WTC11 (cell line): ENCODE measurements at regions not wholly inside any gene's neighbourhood (a gene's known extent, or its start where the extent isn't known, plus 50 kb on each side); places are given as distances from the start of the nearest gene placed in this dataset.

ENCODE experiments used
- ATAC-seq: fragments of 200-7000 bp; cut with Tn5 transposase; 2 replicates; pipeline ENCODE4 v1.10.0; 2021; ENCODE audit warnings: mild to moderate bottlenecking, moderate library complexity
- CTCF ChIA-PET: fragments of 300-600 bp; sonication (Branson Sonifier 250); formaldehyde crosslinking; loops from one replicate; lab custom pipeline; 2021; ENCODE audit warnings: antibody characterized with exemption; lab: Charles Lee
- POLR2A ChIA-PET: fragments of 350-600 bp; sonication (Branson Sonifier 250); formaldehyde crosslinking; loops from one replicate; lab custom pipeline; 2021; ENCODE audit warnings: antibody characterized with exemption; lab: Charles Lee
- DNase-seq: peaks from one replicate; pipeline ENCODE4 v3.0.0; 2021; ENCODE audit warnings: low spot score
- H3K27ac Mint-ChIP-seq: 2 replicates; pipeline ENCODE4 v1.8.0; 2021; ENCODE audit warnings: mixed read lengths
- H3K27me3 Mint-ChIP-seq: 2 replicates; pipeline ENCODE4 v1.8.0; 2021; ENCODE audit warnings: low read depth, mild to moderate bottlenecking, moderate library complexity, mixed read lengths
- H3K36me3 Mint-ChIP-seq: 2 replicates; pipeline ENCODE4 v1.8.0; 2021; ENCODE audit warnings: mixed read lengths
- H3K4me1 Mint-ChIP-seq: 2 replicates; pipeline ENCODE4 v1.8.0; 2022; ENCODE audit warnings: mixed read lengths
- H3K4me3 Mint-ChIP-seq: 2 replicates; pipeline ENCODE4 v1.8.0; 2021; ENCODE audit warnings: mild to moderate bottlenecking, moderate library complexity, mixed read lengths
- H3K9me3 Mint-ChIP-seq: 2 replicates; pipeline ENCODE4 v1.8.0; 2021; ENCODE audit warnings: mixed read lengths
- ELF4 ChIP-seq: sonication (generic); formaldehyde crosslinking; IDR thresholded peaks from 2 replicates; pipeline ENCODE4 v1.8.1; 2022; ENCODE audit warnings: low read depth, mild to moderate bottlenecking, moderate library complexity, missing genetic modification reagents
- GRHL2 ChIP-seq: fragments of 250-450 bp; sonication (Bioruptor Pico); IDR thresholded peaks from 2 replicates; pipeline ENCODE4 v1.8.0; 2022; ENCODE audit warnings: mild to moderate bottlenecking, moderate library complexity; ENCODE audit not compliant: insufficient replicate concordance, severe bottlenecking
- HMGA2 ChIP-seq: fragments of 250-450 bp; sonication (Bioruptor Pico); IDR thresholded peaks from 2 replicates; pipeline ENCODE4 v1.4.0; 2021; ENCODE audit warnings: mild to moderate bottlenecking, moderate library complexity
- NR3C1 ChIP-seq: sonication (generic); formaldehyde crosslinking; conservative IDR thresholded peaks from 2 replicates; pipeline ENCODE4 v1.8.1; 2023; ENCODE audit warnings: low read depth, mild to moderate bottlenecking, missing genetic modification reagents
- OVOL2 ChIP-seq: fragments of 250-450 bp; sonication (Bioruptor Pico); IDR thresholded peaks from 2 replicates; pipeline ENCODE4 v1.9.0; 2021; ENCODE audit warnings: mild to moderate bottlenecking, borderline replicate concordance
- RELA ChIP-seq: sonication (generic); formaldehyde crosslinking; IDR thresholded peaks from 2 replicates; pipeline ENCODE4 v1.8.1; 2022; ENCODE audit warnings: missing genetic modification reagents, mild to moderate bottlenecking, borderline replicate concordance
- ZBTB21 ChIP-seq: sonication (generic); formaldehyde crosslinking; IDR thresholded peaks from 2 replicates; pipeline ENCODE4 v1.8.1; 2023; ENCODE audit warnings: mild to moderate bottlenecking, missing genetic modification reagents, borderline replicate concordance
- ZNF121 ChIP-seq: sonication (generic); formaldehyde crosslinking; IDR thresholded peaks from 2 replicates; pipeline ENCODE4 v1.8.0; 2023; ENCODE audit warnings: missing genetic modification reagents
- ZNF232 ChIP-seq: sonication (generic); formaldehyde crosslinking; IDR thresholded peaks from 2 replicates; pipeline ENCODE4 v1.8.0; 2022; ENCODE audit warnings: mild to moderate bottlenecking, missing genetic modification reagents
- ZNF263 ChIP-seq: sonication (generic); formaldehyde crosslinking; IDR thresholded peaks from 2 replicates; pipeline ENCODE4 v1.8.1; 2022; ENCODE audit warnings: low read depth, mild to moderate bottlenecking, moderate library complexity, missing genetic modification reagents
- ZNF416 ChIP-seq: fragments of 250-450 bp; sonication (Bioruptor Pico); IDR thresholded peaks from 2 replicates; pipeline ENCODE4 v1.9.0; 2021; ENCODE audit warnings: mild to moderate bottlenecking, inconsistent platforms
- TF ChIP-seq, protein P1 (sequence below): sonication (generic); formaldehyde crosslinking; IDR thresholded peaks from 2 replicates; pipeline ENCODE4 v1.8.1; 2023; ENCODE audit warnings: mild to moderate bottlenecking, missing genetic modification reagents
- TF ChIP-seq, protein P2 (sequence below): sonication (generic); formaldehyde crosslinking; IDR thresholded peaks from 2 replicates; pipeline ENCODE4 v1.8.1; 2023; ENCODE audit warnings: mild to moderate bottlenecking, missing genetic modification reagents, moderate library complexity
- TF ChIP-seq, protein P3 (sequence below): fragments of 250-450 bp; sonication (Bioruptor Pico); IDR thresholded peaks from 2 replicates; pipeline ENCODE4 v1.8.0; 2021; ENCODE audit warnings: mild to moderate bottlenecking
- TF ChIP-seq, protein P4 (sequence below): sonication (generic); formaldehyde crosslinking; IDR thresholded peaks from 2 replicates; pipeline ENCODE4 v1.8.0; 2023; ENCODE audit warnings: missing genetic modification reagents
- TF ChIP-seq, protein P5 (sequence below): fragments of 250-450 bp; sonication (Bioruptor Pico); conservative IDR thresholded peaks from 2 replicates; pipeline ENCODE4 v1.9.0; 2021; ENCODE audit warnings: mild to moderate bottlenecking
- TF ChIP-seq, protein P6 (sequence below): sonication (generic); formaldehyde crosslinking; IDR thresholded peaks from 2 replicates; pipeline ENCODE4 v1.8.1; 2022; ENCODE audit warnings: mild to moderate bottlenecking, missing genetic modification reagents, moderate library complexity, borderline replicate concordance
- TF ChIP-seq, protein P7 (sequence below): sonication (generic); formaldehyde crosslinking; IDR thresholded peaks from 2 replicates; pipeline ENCODE4 v1.8.1; 2022; ENCODE audit warnings: missing genetic modification reagents, borderline replicate concordance
- TF ChIP-seq, protein P8 (sequence below): fragments of 200-600 bp; IDR thresholded peaks from 2 replicates; pipeline ENCODE4 v1.8.0; 2022; ENCODE audit warnings: antibody characterized with exemption

DNA sequence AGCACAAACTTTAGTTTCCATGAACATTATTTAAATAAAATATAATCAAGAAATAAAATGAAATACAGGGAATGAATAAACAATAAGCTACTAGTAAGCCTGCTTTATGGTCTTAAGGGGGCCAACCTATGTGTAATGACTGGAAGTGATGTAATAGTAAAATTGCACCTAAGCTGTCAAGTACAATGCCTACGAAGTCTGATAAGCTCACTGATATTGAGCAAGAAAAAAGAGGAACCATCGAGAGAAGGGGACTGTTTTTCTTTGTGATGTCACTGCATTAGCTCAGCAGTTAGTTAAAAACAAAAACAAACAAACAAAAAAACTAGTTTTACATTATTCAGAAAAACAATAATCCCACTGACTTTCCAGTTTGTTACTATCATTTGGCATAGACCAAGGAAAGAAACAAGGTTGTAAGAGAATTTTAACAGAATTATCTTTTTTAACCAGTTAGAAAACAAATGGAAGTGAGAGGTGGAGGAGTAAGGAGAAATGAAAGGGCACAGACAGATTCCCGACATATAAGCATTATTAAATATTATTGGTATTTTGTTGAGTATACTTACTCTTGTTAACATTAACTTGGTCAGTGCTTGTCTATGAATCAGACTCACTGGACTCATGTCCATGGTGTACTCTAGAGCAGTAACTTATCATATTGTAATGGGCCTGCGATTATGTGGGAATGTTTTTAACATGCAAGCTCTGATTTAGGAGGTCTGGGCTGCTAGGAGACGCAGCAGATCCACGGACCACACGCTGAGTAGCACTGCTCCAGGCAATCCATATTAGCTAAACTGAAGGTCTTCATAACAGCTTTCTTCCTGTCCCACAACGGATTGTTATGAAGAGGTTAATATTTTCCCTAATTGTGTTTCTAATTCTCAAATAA is 99.6 kb upstream of the HMGCLL1 start:
- ChIA-PET POLR2A (no interaction called here), CTCF (no interaction called here)
- TF ChIP-seq RELA (CRISPR knock-in tag) (no peak), ZNF416 (CRISPR knock-in tag) (no peak), NR3C1 (CRISPR knock-in tag) (no peak), OVOL2 (CRISPR knock-in tag) (no peak), HMGA2 (CRISPR knock-in tag) (no peak), ZNF232 (CRISPR knock-in tag) (no peak), ELF4 (CRISPR knock-in tag) (no peak), ZNF121 (CRISPR knock-in tag) (no peak), GRHL2 (no peak), ZNF263 (CRISPR knock-in tag) (no peak), ZBTB21 (CRISPR knock-in tag) (no peak)
- TF ChIP-seq, protein P1, sequence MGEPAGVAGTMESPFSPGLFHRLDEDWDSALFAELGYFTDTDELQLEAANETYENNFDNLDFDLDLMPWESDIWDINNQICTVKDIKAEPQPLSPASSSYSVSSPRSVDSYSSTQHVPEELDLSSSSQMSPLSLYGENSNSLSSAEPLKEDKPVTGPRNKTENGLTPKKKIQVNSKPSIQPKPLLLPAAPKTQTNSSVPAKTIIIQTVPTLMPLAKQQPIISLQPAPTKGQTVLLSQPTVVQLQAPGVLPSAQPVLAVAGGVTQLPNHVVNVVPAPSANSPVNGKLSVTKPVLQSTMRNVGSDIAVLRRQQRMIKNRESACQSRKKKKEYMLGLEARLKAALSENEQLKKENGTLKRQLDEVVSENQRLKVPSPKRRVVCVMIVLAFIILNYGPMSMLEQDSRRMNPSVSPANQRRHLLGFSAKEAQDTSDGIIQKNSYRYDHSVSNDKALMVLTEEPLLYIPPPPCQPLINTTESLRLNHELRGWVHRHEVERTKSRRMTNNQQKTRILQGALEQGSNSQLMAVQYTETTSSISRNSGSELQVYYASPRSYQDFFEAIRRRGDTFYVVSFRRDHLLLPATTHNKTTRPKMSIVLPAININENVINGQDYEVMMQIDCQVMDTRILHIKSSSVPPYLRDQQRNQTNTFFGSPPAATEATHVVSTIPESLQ (CRISPR knock-in tag) = no peak
- TF ChIP-seq, protein P2, sequence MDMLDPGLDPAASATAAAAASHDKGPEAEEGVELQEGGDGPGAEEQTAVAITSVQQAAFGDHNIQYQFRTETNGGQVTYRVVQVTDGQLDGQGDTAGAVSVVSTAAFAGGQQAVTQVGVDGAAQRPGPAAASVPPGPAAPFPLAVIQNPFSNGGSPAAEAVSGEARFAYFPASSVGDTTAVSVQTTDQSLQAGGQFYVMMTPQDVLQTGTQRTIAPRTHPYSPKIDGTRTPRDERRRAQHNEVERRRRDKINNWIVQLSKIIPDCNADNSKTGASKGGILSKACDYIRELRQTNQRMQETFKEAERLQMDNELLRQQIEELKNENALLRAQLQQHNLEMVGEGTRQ = no peak
- TF ChIP-seq, protein P3, sequence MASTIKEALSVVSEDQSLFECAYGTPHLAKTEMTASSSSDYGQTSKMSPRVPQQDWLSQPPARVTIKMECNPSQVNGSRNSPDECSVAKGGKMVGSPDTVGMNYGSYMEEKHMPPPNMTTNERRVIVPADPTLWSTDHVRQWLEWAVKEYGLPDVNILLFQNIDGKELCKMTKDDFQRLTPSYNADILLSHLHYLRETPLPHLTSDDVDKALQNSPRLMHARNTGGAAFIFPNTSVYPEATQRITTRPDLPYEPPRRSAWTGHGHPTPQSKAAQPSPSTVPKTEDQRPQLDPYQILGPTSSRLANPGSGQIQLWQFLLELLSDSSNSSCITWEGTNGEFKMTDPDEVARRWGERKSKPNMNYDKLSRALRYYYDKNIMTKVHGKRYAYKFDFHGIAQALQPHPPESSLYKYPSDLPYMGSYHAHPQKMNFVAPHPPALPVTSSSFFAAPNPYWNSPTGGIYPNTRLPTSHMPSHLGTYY (CRISPR knock-in tag) = no peak
- TF ChIP-seq, protein P4, sequence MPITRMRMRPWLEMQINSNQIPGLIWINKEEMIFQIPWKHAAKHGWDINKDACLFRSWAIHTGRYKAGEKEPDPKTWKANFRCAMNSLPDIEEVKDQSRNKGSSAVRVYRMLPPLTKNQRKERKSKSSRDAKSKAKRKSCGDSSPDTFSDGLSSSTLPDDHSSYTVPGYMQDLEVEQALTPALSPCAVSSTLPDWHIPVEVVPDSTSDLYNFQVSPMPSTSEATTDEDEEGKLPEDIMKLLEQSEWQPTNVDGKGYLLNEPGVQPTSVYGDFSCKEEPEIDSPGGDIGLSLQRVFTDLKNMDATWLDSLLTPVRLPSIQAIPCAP = no peak
- TF ChIP-seq, protein P5, sequence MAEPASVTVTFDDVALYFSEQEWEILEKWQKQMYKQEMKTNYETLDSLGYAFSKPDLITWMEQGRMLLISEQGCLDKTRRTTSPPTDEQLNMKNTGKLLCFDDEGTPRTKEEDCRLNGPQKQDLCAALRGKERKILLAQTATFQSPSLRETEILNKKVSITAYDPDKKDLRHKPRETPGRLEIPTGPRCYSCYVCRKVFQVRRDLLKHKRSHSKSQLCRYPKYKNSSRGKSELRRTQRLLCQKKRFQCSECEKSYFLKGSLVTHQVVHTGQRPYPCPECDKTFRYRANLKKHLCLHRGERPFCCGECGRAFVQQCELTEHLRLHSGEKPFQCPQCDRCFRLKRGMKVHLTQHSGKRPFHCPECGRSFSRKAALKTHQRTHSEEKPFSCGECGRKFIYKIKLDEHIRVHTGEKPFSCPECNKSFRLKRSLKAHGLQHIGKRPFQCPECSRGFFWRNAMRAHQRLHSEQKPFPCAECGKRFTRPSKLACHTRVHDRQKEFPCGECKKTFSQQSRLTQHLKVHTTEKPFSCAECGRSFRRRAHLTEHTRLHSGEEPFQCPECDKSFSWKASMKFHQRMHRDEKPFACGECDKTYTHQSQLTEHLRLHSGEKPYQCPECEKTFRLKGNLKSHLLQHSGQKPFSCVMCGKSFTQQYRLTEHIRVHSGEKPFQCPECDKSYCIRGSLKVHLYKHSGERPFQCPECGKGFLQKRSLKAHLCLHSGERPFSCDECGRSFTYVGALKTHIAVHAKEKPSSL (CRISPR knock-in tag) = no peak
- TF ChIP-seq, protein P6, sequence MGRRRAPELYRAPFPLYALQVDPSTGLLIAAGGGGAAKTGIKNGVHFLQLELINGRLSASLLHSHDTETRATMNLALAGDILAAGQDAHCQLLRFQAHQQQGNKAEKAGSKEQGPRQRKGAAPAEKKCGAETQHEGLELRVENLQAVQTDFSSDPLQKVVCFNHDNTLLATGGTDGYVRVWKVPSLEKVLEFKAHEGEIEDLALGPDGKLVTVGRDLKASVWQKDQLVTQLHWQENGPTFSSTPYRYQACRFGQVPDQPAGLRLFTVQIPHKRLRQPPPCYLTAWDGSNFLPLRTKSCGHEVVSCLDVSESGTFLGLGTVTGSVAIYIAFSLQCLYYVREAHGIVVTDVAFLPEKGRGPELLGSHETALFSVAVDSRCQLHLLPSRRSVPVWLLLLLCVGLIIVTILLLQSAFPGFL (CRISPR knock-in tag) = no peak
- TF ChIP-seq, protein P7, sequence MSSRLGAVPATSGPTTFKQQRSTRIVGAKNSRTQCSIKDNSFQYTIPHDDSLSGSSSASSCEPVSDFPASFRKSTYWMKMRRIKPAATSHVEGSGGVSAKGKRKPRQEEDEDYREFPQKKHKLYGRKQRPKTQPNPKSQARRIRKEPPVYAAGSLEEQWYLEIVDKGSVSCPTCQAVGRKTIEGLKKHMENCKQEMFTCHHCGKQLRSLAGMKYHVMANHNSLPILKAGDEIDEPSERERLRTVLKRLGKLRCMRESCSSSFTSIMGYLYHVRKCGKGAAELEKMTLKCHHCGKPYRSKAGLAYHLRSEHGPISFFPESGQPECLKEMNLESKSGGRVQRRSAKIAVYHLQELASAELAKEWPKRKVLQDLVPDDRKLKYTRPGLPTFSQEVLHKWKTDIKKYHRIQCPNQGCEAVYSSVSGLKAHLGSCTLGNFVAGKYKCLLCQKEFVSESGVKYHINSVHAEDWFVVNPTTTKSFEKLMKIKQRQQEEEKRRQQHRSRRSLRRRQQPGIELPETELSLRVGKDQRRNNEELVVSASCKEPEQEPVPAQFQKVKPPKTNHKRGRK (CRISPR knock-in tag) = no peak
- TF ChIP-seq, protein P8, sequence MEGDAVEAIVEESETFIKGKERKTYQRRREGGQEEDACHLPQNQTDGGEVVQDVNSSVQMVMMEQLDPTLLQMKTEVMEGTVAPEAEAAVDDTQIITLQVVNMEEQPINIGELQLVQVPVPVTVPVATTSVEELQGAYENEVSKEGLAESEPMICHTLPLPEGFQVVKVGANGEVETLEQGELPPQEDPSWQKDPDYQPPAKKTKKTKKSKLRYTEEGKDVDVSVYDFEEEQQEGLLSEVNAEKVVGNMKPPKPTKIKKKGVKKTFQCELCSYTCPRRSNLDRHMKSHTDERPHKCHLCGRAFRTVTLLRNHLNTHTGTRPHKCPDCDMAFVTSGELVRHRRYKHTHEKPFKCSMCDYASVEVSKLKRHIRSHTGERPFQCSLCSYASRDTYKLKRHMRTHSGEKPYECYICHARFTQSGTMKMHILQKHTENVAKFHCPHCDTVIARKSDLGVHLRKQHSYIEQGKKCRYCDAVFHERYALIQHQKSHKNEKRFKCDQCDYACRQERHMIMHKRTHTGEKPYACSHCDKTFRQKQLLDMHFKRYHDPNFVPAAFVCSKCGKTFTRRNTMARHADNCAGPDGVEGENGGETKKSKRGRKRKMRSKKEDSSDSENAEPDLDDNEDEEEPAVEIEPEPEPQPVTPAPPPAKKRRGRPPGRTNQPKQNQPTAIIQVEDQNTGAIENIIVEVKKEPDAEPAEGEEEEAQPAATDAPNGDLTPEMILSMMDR = no peak
- peaks cover 16% of the 10 kb centered on the region for H3K4me1 Mint-ChIP-seq
- peaks cover 13% of the 10 kb centered on the region; the same call in 1 of the 2 replicates for H3K36me3 Mint-ChIP-seq
- H3K9me3 Mint-ChIP-seq = peaks cover 5% of the 10 kb centered on the region; the same call in 1 of the 2 replicates
- no peak overlapping the region for H3K27ac Mint-ChIP-seq
- H3K27me3 Mint-ChIP-seq = no peaks in the 10 kb centered on the region
- ATAC-seq (no peak), DNase-seq (no peak)
- no peak overlapping the region for H3K4me3 Mint-ChIP-seq
